ENCODE measurements at regions not wholly inside any gene's neighbourhood (a gene's known extent, or its start where the extent isn't known, plus 50 kb on each side); places are given as distances from the start of the nearest gene placed in this dataset.
"Not testable (repeated sequence)": the region's sequence is repeated elsewhere in the genome, so short reads cannot be mapped to it uniquely, and the experiment has no call there.

DNA sequence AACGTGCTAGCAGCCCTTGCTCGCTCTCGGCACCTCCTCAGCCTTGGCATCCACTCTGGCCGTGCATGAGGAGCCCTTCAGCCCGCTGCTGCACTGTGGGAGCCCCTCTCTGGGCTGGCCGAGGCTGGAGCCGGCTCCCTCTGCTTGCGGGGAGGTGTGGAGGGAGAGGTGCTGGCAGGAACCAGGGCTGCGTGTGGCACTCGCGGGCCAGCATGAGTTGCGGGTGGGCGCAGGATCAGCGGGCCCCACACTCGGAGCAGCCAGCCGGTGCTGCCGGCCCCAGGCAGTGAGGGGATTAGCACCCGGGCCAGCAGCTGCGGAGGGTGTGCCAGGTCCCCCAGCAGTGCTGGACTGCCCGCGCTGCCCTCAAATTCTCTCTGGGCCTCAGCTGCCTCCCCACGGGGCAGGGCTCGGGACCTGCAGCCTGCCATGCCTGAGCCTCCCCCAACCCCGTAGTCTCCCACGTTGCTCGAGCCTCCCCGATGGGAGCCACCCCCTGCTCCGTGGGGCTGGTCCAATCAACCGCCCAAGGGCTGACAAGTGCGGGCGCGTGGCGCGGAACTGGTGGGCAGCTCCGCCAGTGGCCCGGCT, 1743.4 kb upstream of the CELF4 start:
- DNase-seq = not testable (repeated sequence)

DNA sequence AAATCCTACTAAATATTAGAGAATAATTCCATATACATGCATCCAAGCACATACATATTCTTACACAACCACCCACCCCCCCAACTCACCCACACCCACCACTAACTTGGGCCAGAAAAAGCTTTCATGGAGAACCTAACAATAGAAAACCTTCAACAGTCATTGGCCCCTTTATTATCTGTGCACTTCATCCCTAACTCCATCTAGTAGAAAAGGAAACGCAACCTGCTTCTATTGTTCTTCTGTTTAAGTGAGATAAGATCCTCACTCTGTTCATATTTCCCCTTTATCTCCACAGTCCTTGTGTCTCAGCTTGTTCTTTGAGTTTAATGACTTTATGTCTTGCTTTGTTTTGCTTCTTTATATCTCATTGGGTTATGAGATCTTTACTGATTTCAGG, 1740.2 kb upstream of the CELF4 start:
- peak; percentile 82 for DNase-seq

DNA sequence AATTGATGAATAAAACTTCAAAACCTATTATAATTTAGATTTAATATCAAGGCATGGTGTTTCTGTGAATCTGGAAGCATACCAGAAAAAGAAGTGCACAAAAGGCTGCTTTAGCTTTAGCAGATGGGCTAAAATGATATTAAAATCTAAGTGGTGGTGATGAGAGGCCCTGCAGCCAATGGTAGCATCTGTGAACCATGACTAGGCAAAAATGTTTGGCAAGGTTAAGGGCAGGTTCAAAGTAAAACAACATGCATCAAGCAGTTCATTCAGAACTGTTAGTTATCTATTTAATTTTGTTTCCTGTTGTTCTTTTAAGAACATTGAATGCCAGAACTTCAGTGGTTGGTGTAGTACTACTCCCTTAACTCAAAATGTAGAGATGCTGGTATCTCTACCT, 1736.9 kb upstream of the CELF4 start:
- peak; percentile 27 for DNase-seq

DNA sequence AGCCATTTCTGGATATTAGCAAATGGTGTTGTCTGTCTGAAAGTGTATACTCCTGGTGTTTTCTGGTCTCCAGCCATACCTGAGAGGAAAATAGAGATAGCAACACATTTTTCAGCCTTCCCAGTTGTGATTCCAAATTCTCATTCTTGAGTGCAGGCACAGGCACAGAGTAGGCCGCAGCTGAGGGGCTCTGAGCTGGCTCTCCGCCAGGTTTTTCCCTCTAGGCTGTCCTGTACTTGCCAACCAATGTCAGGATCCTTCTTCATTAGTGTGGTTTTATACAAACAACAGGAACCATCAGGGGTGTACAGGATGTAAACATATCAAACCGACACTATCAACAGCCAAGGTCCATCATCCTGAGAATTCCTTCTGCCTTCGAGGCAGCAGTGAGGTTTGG, 1733.6 kb upstream of the CELF4 start:
- DNase-seq = no peak

DNA sequence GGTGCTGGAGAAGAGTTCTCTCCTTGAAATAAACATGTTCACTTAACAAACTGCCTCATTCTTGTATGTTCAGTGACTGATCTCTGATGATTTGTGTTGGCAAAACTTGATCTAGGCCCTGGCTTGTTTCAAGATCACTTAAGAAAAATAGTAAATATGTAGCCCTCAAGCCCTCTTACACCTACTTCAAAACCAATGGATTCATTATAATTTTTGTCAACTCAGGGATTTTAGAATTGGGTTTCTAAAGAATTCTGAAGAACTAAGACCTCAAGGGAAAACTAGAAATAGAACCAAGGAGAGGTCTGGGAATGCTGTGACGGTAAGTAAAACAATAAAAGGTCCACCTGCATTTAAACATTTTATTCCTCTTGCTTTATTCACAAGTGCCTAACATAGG, 1731.6 kb upstream of the CELF4 start:
- DNase-seq = no peak

DNA sequence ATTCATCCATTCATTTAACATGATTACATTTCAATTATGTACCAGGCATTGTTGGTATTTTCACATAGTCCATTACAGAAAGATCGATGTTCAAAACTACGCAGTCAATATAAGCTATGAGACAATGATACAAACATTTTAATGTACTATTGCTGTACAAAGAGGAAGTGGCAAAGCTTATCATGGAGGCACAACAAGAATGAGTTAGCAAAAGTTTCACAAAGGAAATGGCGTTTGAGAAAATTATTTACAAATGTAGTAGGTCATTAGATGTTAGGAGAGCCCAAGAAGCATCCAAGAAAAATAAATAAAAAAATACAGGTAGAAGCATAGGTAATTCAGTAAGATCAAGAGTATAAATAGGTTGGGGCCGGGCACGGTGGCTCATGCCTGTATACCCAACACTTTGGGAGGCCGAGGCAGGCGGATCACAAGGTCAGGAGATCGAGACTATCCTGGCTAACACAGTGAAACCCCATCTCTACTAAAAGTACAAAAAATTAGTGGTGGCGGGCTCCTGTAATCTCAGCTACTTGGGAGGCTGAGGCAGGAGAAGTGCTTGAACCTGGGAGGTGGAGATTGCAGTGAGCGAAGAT, 1730.8 kb upstream of the CELF4 start:
- DNase-seq = peak; percentile 63

DNA sequence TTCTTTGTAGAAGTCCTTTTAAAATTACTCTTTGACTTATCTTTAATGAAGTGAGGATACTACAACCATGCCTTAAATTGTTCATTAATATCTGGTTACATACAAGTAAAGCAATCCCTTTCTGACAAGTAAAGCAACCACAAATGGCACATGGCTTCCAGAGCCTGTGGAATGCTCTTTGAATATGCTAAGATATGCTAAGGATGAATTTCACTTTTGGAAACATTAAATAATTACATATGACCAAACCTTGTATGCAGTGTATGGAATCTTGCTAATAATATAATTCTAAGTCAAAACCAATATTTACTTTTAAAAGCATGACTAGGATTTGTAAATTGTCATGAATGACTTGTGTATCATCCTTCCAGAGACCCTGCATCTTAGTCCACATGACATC, 1711.2 kb upstream of the CELF4 start:
- DNase-seq = no peak

DNA sequence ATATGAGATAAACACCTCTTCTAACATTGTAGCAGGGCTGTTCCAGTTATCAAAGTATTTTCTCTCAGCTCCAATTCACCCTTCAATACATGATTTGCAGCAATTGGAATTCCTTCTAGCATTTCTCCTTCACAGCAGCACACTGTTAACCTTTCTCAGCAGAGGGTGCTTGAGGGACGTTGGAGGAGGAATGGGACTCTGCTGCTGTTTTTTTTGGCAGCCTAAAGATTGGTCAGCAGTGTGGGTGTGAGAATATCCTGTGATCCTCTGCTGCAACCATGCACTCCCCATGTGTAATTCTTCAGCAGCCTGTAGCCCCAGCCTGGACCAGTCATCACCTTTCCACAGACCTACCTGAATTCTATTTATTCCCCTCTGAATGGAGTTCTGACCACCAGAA, 1708.9 kb upstream of the CELF4 start:
- no peak for DNase-seq

DNA sequence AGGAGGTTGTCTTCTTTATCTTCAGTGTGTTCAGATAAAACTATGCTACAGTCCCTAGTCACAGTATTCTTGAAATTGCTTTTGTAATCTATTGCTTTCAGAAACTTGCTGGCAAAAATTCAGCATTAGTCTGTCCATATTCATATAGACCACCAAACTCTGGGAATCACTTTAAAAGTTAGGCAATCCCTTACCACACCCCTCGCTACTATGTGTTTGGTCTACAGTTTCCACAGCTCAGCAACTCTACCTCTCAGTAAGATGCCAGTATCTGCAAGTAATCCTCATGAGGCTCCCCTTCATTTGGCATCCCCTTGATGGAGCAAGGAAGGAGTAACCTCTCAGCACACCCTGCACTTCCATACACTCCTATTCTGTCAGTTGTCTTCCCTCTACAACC, 1706.6 kb upstream of the CELF4 start:
- no peak for DNase-seq

DNA sequence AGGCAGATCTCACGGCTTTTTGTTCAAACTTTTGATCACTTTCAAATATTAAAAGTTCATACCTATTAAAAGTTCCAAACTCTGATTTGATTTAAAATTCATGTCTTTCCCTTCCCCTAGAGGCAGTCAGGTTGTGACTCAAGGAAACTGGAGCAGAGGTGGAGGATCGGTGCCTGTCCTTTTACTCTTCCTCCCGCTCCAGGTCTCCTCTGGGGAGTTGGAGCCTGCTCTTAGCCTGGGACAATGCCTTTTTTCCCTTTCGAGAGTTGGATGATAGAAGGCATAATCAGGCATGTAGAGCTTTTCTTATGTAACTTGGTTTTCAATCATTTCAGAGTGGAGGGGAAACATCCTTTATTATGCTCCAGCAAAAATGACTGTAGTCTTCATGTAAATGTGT, 1706.1 kb upstream of the CELF4 start:
- DNase-seq = no peak

DNA sequence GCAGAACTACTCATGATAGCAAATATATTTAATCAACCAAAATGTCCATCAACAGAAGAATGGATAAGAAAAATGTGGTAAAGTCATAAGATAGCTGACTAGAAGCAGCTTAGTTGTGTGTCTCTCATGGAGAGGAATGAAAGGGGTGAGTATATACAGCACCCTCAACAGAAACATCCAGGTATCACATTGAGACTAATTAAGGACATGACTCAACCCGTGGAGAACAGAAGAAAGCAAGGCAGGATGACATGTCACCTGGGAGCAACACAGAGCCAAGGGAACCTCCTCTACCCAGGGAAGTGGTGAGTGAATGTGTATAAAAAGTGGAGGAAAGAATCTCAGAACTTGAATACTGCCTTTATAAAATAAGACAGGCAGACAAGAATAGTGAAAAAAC, 1695.0 kb upstream of the CELF4 start:
- no peak for DNase-seq

DNA sequence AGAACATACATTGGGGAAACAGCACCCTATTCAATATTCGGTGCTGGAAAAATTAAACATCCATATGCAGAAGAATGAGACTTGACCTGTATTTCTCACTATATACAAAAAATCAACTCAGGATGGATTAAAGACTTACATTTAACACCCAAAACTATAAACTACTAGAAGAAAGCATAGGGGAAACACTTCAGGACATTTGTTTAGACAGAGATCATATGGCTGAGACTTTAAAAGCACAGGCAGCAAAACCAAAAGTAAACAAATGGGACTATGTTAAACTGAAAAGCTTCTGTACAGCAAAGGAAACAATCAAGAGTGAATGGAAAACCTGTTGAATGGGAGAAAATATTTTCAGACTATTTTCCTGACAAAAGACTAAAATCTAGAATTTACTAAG, 1694.1 kb upstream of the CELF4 start:
- DNase-seq = no peak

DNA sequence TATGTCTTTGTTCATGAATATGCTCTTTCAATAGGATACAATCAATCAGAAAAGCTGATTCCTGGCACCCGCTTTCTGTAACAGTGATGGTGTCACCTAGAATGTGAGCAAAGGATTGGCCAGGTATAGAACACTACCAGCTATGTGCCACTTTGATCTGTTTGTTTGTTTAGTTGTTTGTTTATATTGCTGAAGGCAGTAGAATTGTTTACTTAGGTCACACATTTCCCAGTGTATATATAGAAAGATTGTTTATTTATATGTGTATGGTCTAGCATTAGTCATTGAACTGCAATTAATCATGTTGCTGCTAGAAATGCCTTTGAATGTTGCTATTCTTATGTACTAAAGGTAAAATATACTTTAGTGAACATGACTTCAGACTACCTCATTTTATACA, 1678.6 kb upstream of the CELF4 start:
- no peak for DNase-seq

DNA sequence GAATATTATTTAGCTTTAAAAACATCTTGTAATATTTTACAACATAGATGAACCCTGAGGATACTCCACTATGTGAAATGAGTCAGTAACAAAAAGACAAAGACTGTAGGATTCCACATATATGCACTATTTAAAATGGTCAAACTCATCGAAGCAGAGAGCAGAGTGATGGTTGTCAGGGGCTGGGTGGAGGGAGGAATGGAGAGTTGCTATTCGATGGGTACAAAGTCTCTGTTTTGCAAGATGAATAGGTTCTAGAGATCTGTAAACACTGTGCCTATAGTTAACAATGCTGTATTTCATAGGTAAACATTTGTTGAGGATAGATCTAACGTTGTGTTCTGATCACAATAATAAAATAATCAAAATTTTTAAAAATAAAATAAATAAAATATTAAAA, 1675.9 kb upstream of the CELF4 start:
- no peak for DNase-seq

DNA sequence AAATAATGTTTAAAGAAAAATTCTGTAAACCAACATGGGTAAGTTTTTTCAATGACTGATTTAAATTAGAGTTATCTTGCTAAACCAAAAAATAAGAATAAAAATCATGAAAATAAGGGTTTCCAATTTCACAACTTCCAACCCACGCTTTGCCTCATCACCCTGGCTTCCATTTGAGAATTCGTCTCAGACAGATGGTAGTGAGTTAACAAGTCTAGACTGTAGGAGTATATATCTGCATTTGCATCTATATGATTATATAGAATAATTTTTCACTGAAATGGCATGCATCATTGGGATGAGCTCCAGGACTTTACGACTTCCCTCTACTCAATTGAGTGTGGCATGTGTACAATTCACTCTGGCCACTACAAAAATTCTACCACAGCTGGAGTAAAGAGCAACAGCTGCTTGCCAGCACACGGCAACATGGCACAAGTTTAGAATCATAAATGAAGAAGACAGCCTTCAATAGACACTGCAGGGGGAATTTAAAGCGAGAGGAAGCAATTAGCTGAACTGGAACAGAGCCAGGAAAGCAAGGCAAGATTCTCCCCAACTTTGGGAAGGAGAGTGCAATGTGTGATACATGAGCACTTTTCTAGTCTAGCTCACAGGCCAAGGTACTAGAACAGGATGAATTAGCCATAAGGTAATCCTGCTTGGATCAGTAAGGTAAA, 1673.5 kb upstream of the CELF4 start:
- no peak for DNase-seq

DNA sequence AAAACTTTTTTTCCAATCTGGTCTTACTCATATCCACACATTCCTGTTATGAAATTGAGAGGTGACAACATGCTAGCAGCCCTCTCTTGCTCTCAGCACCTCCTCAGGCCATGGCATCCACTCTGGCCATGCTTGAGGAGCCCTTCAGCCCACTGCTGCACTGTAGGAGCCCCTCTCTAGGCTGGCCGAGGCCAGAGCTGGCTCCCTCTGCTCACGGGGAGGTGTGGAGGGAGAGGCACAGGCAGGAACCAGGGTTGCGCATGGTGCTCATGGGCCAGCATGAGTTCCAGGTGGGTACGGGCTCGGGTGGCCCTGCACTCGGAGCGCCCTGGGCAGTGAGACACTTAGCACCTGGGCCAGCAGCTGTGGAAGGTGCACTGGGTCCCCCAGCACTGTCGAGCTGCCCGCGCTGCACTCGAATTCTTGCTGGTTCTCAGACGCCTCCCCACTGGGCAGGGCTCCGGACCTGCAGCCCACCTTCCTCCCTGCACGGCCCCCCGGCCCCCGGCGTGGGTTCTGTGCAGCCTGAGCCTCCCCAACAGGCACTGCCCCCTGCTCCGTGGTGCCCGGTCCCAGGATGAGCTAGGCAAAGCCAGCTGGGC, 1669.6 kb upstream of the CELF4 start:
- DNase-seq = no peak

DNA sequence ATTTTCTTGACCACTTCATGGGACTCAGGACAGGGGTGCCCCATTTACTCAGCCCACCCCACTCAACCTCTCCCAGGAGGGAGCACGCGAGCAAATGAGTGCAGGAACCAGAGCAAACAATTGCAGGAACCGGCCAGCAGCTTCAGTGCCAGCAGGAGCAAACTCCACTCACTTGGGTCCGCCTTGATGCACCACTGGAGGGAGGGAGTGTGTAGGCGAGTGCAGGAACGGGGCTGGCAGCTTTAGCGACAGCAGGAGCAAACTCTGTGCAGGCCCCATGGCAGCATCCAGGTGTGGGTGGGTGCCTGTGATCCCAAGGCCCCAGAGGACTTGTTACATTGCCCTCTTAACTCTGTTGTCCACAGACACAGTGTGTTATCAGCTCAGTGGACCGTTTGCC, 1667.3 kb upstream of the CELF4 start:
- no peak for DNase-seq

DNA sequence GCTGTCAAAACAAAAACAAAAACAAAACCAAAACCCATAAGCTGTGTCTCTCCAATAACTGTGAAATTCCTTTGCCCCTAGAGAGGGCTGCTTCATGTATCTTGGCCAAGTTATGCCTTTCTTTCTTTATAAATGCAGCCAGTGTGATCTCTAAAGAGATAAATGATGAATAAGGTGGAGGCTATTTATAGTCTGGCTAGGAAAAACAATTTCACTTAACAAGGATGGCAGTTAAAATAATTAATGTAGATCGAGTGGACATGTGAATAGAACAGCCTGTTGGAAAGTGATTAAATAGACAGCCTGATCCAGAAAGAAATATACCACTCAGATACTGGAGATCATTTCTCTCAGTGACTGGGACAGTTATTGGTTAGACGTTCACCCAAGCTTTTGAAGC, 1666.9 kb upstream of the CELF4 start:
- DNase-seq = no peak

DNA sequence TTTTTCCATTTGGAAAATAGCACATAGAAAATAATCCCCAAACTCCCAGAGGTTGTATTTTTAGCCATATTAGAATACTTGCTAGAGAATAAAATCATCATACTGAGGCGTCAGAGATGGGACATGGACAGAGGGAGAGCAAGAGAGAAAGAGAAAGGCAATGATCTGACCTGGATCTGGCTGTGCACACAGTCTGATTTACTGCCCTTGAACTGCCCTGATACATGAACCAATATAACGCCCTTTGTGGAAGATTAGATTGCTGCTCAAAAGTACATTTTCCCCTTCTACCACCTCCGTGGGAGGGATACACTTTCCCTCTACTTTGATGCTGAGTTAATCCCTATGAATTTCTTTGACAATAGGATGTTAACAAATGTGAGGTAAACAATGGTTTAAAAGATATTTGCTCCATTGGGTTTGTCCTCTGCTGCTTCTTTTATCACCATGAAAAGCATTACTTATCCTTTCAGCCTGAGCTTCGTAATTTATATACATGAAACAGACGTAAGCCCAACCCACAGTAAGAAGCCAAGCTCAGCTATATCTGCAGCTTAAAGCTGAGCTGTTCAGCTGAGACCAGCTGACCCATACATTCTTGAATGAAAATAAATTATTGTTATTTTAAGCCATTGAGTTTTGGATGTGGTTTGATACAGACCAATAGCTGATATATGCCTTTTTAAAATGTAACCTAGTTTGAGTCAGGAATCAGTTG, 1664.6 kb upstream of the CELF4 start:
- DNase-seq = no peak

DNA sequence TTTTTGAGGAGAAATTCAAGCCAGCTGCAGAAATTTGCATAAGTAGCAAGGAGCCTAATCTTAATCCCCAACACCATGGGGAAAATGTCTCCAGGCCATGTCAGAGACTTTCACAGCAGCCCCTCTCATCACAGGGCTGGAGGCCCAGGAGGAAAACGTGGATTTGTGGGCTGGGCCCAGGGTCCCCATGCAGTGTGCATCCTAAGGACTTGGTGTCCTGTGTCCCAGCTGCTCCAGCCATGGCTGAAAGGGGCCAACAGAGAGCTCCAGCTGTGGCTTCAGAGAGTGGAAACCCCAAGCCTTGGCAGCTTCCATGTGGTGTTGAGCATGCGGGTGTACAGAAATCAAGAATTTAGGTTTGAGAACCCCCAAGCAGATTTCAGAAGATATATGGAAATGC, 1662.2 kb upstream of the CELF4 start:
- DNase-seq = not testable (repeated sequence)

DNA sequence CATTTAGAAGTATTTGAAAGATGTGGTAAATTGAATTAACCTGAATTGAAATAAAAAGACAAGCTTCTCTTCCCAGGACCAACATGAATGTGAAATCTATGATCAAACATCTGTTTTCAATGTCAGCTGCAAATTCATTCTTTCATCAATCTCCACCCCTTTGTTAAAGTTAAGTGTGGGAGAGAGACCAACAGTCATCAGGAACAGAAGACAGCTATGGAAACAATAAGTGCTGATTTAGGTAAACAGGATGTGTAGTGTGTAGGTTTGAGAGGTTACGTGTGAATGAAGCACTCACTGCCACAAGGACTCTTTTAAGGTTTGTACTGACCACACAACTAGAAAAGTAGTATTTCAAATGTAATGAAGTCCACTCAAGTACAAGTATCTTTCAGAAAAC, 1659.8 kb upstream of the CELF4 start:
- DNase-seq = no peak

DNA sequence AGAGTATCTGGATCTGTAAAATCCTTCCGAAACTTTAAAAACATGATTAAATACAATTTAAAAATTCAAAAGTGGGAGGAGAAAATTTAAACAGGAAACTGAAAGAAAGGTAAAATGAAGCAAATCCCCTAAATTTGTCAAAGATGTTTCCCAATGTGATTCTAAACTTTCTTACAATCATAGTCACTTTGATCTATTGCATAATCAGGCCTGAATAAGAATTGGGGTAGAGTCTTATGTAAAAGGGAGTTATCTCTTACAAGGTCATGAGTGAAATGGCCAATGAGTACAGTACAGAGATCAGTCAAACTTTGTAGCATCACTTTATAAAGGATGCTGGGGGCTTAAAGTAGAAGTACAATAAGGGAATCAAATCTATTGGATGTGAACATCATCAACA, 1657.7 kb upstream of the CELF4 start:
- DNase-seq = no peak

DNA sequence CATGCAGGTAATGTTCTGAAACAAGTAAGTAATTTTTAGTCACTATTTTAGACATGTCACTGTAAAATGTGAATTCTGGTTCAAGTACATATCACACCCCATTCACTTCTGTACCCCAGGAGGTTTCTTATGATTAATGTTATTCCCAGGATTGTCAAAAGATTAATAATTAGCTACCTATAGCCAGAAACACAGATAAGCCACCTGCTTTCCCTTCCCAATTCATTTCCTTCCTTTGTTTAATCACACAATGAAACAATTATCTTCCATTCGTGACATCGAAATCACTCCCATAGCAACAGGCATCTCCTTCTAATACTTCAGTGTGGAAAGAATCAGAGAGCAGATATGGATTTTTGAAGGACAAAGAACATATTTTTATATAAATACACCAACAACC, 1650.3 kb upstream of the CELF4 start:
- no peak for DNase-seq

DNA sequence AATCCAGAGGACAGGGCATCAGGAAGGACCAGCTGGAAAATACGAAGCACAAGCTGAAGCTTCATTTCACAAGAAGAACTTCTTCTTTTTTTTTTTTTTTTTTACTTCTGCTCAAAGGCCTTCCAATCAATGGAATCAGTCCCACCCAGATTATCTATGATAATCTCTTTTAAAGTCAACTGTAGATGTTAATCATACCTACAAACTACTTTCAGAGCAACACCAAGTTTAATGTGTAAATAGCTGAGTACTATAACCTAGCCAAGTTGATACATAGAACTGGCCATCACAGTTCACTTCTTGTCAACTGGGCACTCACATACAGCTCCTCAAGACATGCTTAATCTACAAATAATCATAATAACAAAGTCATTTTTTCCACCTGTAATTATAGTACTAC, 1645.9 kb upstream of the CELF4 start:
- DNase-seq = peak; percentile 7

All from hematopoietic multipotent progenitor cell treated with erythropoietin and hydrocortisone succinate and interleukin-3 and kit ligand, for 6 days (in vitro differentiated cells).